ENCODE measurements at regions not wholly inside any gene's neighbourhood (a gene's known extent, or its start where the extent isn't known, plus 50 kb on each side); places are given as distances from the start of the nearest gene placed in this dataset.

DNA sequence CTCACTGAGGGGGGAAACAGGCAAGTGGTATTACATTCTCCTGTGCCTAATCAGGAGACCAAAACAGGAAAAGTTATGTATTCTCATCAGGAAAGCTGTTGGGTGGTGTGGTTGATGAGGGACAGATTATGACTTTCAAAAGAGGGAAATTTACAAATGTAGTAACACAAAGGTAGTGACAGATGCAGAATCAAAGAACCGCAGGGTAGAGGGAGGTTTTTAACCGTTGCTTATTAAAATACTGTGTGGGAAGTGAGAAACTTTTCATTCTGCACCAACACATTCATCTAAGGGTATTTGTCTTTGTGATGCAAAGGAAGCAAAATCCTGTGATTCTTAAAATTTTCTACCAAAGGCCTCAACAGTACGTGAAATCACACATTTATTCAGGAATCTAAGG is 288.2 kb upstream of the MAN1A1 start:
- H3K4me2 ChIP-seq (ENCODE audit: insufficient read depth, low read length), result no peak overlapping the region
- in situ Hi-C loops (cut with MboI) (no loop called here), intact Hi-C loops (cut with micrococcal nuclease) (no loop called here)
- ChIA-PET CTCF (ENCODE audit: low intra/inter-chr PET ratio) (no interaction called here), POLR2A (interaction anchor here (0.6 to 0.8 kb wide), 2 partner anchors 8 to 13 kb away, joined by 3 read pairs; no protein-coding TSS in a partner anchor)
- H3K9me1 ChIP-seq (ENCODE audit: control insufficient read depth, insufficient read depth, low read length), result no peaks in the 10 kb centered on the region
- H2AFZ ChIP-seq (ENCODE audit: low read depth, low read length), result 0 out of 2 replicates have a peak overlapping the region, but pooled peaks have one; percentile 18
- H4K20me1 ChIP-seq (replicated peaks; ENCODE audit: control insufficient read depth, insufficient read depth, low read length), result no peaks in the 10 kb centered on the region
- H3K4me1 ChIP-seq (replicated peaks in 1 of 2; ENCODE audit: control insufficient read depth in 2 of 2, insufficient read depth in 2 of 2, low read length in 2 of 2), result no peaks in the 10 kb centered on the region
- no peak overlapping the region for H3K4me3 ChIP-seq
- H3K36me3 ChIP-seq (ENCODE audit: control insufficient read depth, insufficient read depth, low read length), result no peaks in the 10 kb centered on the region
- DNase-seq (ENCODE audit: extremely low read depth in 1 of 4, low spot score in 3 of 4), result no peak
- H3K9me3 ChIP-seq (replicated peaks; ENCODE audit: control insufficient read depth, insufficient read depth, low read depth, low read length), result no peaks in the 10 kb centered on the region
- 37% methylated on average over 3 of the region's 3 CpGs for WGBS (ENCODE audit: insufficient coverage, low coverage, missing lambda C conversion rate)
- no peak overlapping the region for H3K9ac ChIP-seq (ENCODE audit: insufficient read depth in 1 of 2, low read depth in 2 of 2, low read length in 2 of 2)
- BruUV-seq (replicated peaks), result no TSS peak
- FAIRE-seq, result no peak
- no peaks in the 10 kb centered on the region for H3K27me3 ChIP-seq (ENCODE audit: control insufficient read depth in 2 of 2, insufficient read depth in 2 of 2, low read length in 2 of 2)
- no peak overlapping the region for H3K27ac ChIP-seq (ENCODE audit: extremely low read depth, low read depth, low read length)
- no peaks in the 10 kb centered on the region for H3K79me2 ChIP-seq (ENCODE audit: control insufficient read depth, insufficient read depth, low read length)
- no peak for ATAC-seq
- TF ChIP-seq, protein P1, sequence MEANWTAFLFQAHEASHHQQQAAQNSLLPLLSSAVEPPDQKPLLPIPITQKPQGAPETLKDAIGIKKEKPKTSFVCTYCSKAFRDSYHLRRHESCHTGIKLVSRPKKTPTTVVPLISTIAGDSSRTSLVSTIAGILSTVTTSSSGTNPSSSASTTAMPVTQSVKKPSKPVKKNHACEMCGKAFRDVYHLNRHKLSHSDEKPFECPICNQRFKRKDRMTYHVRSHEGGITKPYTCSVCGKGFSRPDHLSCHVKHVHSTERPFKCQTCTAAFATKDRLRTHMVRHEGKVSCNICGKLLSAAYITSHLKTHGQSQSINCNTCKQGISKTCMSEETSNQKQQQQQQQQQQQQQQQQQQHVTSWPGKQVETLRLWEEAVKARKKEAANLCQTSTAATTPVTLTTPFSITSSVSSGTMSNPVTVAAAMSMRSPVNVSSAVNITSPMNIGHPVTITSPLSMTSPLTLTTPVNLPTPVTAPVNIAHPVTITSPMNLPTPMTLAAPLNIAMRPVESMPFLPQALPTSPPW (CRISPR knock-in tag; IDR thresholded peaks at IDR 0.05), result no peak
- no peak for TF ChIP-seq ZZZ3 (IDR thresholded peaks at IDR 0.05)
- no peak for TF ChIP-seq MCM7 (IDR thresholded peaks at IDR 0.05)
- TF ChIP-seq, protein P2, sequence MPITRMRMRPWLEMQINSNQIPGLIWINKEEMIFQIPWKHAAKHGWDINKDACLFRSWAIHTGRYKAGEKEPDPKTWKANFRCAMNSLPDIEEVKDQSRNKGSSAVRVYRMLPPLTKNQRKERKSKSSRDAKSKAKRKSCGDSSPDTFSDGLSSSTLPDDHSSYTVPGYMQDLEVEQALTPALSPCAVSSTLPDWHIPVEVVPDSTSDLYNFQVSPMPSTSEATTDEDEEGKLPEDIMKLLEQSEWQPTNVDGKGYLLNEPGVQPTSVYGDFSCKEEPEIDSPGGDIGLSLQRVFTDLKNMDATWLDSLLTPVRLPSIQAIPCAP (CRISPR knock-in tag; IDR thresholded peaks at IDR 0.05; ENCODE audit: borderline replicate concordance), result no peak
- TF ChIP-seq, protein P3, sequence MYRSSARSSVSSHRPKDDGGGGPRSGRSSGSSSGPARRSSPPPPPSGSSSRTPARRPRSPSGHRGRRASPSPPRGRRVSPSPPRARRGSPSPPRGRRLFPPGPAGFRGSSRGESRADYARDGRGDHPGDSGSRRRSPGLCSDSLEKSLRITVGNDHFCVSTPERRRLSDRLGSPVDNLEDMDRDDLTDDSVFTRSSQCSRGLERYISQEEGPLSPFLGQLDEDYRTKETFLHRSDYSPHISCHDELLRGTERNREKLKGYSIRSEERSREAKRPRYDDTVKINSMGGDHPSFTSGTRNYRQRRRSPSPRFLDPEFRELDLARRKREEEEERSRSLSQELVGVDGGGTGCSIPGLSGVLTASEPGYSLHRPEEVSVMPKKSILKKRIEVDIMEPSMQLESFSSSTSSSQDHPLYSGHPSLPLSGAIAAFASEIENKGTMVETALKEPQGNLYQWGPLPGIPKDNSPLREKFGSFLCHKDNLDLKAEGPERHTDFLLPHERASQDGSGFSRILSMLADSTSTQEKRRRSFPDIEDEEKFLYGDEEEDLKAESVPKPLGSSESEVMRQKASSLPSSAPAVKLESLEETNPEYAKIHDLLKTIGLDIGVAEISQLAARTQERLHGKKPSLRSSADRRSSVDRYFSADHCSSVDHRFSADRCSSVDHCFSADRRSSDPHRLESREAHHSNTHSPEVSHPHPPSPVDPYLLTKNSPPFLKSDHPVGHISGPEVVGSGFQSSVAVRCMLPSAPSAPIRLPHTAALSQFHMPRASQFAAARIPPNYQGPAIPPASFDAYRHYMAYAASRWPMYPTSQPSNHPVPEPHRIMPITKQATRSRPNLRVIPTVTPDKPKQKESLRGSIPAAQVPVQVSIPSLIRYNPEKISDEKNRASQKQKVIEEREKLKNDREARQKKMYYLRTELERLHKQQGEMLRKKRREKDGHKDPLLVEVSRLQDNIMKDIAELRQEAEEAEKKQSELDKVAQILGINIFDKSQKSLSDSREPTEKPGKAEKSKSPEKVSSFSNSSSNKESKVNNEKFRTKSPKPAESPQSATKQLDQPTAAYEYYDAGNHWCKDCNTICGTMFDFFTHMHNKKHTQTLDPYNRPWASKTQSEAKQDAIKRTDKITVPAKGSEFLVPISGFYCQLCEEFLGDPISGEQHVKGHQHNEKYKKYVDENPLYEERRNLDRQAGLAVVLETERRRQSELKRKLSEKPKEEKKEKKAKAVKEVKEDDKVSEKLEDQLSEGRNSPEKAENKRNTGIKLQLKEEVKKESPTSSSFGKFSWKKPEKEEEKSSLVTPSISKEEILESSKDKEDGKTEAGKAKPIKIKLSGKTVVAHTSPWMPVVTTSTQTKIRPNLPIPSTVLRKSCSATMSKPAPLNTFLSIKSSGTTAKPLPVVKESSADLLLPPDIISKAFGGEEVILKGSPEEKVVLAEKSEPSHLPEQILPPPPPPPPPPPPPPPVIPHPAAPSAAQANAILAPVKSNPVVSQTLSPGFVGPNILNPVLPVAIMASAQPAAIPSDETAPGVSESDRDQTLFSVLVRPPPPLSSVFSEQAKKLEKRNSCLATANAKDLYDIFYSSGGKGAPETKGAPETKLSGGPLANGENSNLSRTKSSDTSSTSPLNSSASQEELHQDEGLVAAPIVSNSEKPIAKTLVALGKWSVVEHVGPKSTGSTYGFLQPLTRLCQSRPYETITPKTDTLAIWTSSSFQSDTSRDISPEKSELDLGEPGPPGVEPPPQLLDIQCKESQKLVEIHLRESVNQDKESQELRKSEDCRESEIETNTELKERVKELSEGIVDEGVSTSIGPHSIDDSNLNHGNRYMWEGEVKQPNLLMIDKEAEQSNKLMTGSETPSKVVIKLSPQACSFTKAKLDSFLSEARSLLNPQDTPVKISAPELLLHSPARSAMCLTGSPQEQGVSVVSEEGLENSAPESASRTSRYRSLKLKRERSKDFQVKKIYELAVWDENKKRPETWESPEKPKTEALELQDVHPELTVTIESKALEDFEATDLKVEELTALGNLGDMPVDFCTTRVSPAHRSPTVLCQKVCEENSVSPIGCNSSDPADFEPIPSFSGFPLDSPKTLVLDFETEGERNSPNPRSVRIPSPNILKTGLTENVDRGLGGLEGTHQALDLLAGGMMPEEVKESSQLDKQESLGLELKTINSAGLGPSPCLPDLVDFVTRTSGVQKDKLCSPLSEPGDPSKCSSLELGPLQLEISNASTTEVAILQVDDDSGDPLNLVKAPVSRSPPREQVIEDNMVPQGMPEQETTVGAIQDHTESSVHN (IDR thresholded peaks at IDR 0.05; ENCODE audit: borderline replicate concordance in 1 of 2, low read depth in 1 of 2), result no peak
- no peak for TF ChIP-seq CHD2 (IDR thresholded peaks at IDR 0.05; ENCODE audit: low read depth, low read length)
- TF ChIP-seq, protein P4, sequence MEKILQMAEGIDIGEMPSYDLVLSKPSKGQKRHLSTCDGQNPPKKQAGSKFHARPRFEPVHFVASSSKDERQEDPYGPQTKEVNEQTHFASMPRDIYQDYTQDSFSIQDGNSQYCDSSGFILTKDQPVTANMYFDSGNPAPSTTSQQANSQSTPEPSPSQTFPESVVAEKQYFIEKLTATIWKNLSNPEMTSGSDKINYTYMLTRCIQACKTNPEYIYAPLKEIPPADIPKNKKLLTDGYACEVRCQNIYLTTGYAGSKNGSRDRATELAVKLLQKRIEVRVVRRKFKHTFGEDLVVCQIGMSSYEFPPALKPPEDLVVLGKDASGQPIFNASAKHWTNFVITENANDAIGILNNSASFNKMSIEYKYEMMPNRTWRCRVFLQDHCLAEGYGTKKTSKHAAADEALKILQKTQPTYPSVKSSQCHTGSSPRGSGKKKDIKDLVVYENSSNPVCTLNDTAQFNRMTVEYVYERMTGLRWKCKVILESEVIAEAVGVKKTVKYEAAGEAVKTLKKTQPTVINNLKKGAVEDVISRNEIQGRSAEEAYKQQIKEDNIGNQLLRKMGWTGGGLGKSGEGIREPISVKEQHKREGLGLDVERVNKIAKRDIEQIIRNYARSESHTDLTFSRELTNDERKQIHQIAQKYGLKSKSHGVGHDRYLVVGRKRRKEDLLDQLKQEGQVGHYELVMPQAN (IDR thresholded peaks at IDR 0.05; ENCODE audit: borderline replicate concordance), result no peak
- no peak for TF ChIP-seq ZNF324 (CRISPR knock-in tag; IDR thresholded peaks at IDR 0.05)
